ENCODE measurements at regions not wholly inside any gene's neighbourhood (a gene's known extent, or its start where the extent isn't known, plus 50 kb on each side); places are given as distances from the start of the nearest gene placed in this dataset.

DNA sequence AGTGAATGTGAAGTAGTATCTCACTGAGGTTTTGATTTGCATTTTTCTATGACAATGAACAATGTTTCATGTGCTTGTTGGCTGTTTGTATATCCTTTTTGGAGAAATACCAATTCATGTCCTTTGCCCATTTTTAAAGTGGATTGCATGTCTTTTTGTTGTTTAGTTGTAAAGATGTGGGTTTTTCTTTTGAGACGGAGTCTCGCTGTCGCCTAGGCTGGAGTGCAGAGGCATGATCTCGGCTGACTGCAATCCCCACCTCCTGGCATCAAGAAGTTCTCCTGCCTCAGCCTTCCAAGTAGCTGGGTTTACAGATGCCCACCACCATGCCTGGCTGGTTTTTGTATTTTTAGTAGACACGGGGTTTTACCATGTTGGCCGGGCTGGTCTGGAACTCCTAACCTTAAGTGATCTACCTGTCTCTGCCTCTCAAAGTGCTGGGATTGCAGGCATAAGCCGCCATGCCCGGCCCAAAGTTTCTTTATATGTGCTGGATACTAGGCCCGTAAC, 236.7 kb downstream of the MYCN start:
- no peak overlapping the region for H4K5ac ChIP-seq (ENCODE audit: insufficient read length, low read depth, low read length)
- DNase-seq (ENCODE audit: low read depth in 1 of 2, low spot score in 2 of 2): no peak
- no peaks in the 10 kb centered on the region for H3K36me3 ChIP-seq (ENCODE audit: control insufficient read depth in 2 of 4, insufficient read depth in 4 of 4, low read length in 3 of 4)
- H3K4me3 ChIP-seq (ENCODE audit: extremely low read depth in 1 of 4, insufficient read depth in 2 of 4, low read depth in 3 of 4, low read length in 4 of 4): no peak overlapping the region
- no peak overlapping the region for H3K56ac ChIP-seq (replicated peaks; ENCODE audit: insufficient read length, low read depth, low read length)
- no peak for FAIRE-seq
- no peaks in the 10 kb centered on the region for H3K79me2 ChIP-seq (ENCODE audit: control insufficient read depth in 1 of 2, insufficient read depth in 2 of 2, low read length in 2 of 2)
- no peaks in the 10 kb centered on the region for H3K27me3 ChIP-seq (replicated peaks in 1 of 4; ENCODE audit: control insufficient read depth in 3 of 4, extremely low read depth in 1 of 4, insufficient read depth in 3 of 4, low read length in 3 of 4)
- no peaks in the 10 kb centered on the region for H3K79me1 ChIP-seq (ENCODE audit: low read depth, low read length)
- no peak overlapping the region for H2AFZ ChIP-seq (ENCODE audit: low read length)
- no peak overlapping the region for H2BK20ac ChIP-seq (ENCODE audit: low read length)
- 92% methylated on average over 9 of the region's 9 CpGs; no CpG with 5 or more reads in 1 of the 2 experiments for WGBS, 2 experiments (ENCODE audit: extremely low coverage in 1 of 2, insufficient coverage in 1 of 2, insufficient read length in 1 of 2, insufficient replicate concordance in 2 of 2, low coverage in 1 of 2, low lambda C conversion rate in 2 of 2, missing lambda C conversion rate in 1 of 2)
- no peaks in the 10 kb centered on the region for H3K9me3 ChIP-seq (ENCODE audit: insufficient read depth in 2 of 2, low read depth in 1 of 2, low read length in 1 of 2)
- H2BK12ac ChIP-seq (ENCODE audit: low read depth, low read length): no peak overlapping the region
- no peak overlapping the region for H3K4ac ChIP-seq (replicated peaks; ENCODE audit: insufficient read length, low read depth, low read length)
- H2BK15ac ChIP-seq (ENCODE audit: low read length): no peak overlapping the region
- ChIA-PET CTCF (ENCODE audit: partially characterized antibody) (no interaction called here), POLR2A (ENCODE audit: partially characterized antibody) (no interaction called here)
- H4K8ac ChIP-seq (ENCODE audit: extremely low read depth, insufficient read depth, low read length): no peak overlapping the region
- H3K4me1 ChIP-seq (replicated peaks in 1 of 4; ENCODE audit: control insufficient read depth in 3 of 4, insufficient read depth in 4 of 4, low read length in 3 of 4): peaks cover 0 to 5% (median 0%) of the 10 kb centered on the region in 4 experiments; a peak in 2 of 7 replicates
- no peak overlapping the region for H3K18ac ChIP-seq (ENCODE audit: extremely low read depth, low read length)
- no peaks in the 10 kb centered on the region for H3K23me2 ChIP-seq (ENCODE audit: low read depth, low read length)
- no peak overlapping the region for H2BK5ac ChIP-seq (ENCODE audit: low read depth, low read length)
- no peak overlapping the region for H2BK120ac ChIP-seq (replicated peaks; ENCODE audit: low read depth, low read length)
- no peak overlapping the region for H2AK5ac ChIP-seq (ENCODE audit: low read depth, low read length)
- no peak overlapping the region for H3K27ac ChIP-seq (ENCODE audit: low read depth, low read length)
- H3K9ac ChIP-seq (replicated peaks in 1 of 4; ENCODE audit: extremely low read depth in 1 of 4, low read depth in 3 of 4, low read length in 3 of 4): no peak overlapping the region
- H3K14ac ChIP-seq (ENCODE audit: insufficient read length): no peak overlapping the region
- no peaks in the 10 kb centered on the region for H4K20me1 ChIP-seq (replicated peaks in 1 of 2; ENCODE audit: control insufficient read depth in 1 of 2, insufficient read depth in 2 of 2, low read length in 2 of 2)
- H4K91ac ChIP-seq (replicated peaks; ENCODE audit: insufficient read length, low read length): no peak overlapping the region
- H3K4me2 ChIP-seq (ENCODE audit: insufficient read depth in 1 of 2, low read depth in 2 of 2, low read length in 2 of 2): no peak overlapping the region
- H3K23ac ChIP-seq (ENCODE audit: insufficient read length): no peak overlapping the region
- TF ChIP-seq TAF1 (IDR thresholded peaks at IDR 0.05; ENCODE audit: low read depth, low read length) (no peak), SP1 (IDR thresholded peaks at IDR 0.05; ENCODE audit: low read depth, low read length) (no peak), POU5F1 (IDR thresholded peaks at IDR 0.05; ENCODE audit: low read depth, low read length) (no peak), SIN3A (conservative IDR thresholded peaks at IDR 0.05 in 1 of 2, IDR thresholded peaks at IDR 0.05 in 1 of 2; ENCODE audit: low read depth in 1 of 2, low read length in 2 of 2) (no peak), KDM4A (IDR thresholded peaks at IDR 0.05; ENCODE audit: low read depth, low read length, severe bottlenecking) (no peak), RBBP5 (IDR thresholded peaks at IDR 0.05; ENCODE audit: borderline replicate concordance, low read depth, low read length) (no peak), SAP30 (IDR thresholded peaks at IDR 0.05; ENCODE audit: insufficient read depth, insufficient replicate concordance, low read length) (no peak), SRF (IDR thresholded peaks at IDR 0.05; ENCODE audit: low read depth, low read length) (no peak), GTF2F1 (IDR thresholded peaks at IDR 0.05; ENCODE audit: borderline replicate concordance, low read depth, low read length) (no peak), CEBPB (IDR thresholded peaks at IDR 0.05; ENCODE audit: low read depth, low read length) (no peak), KDM5A (IDR thresholded peaks at IDR 0.05; ENCODE audit: low read length) (no peak), SIX5 (IDR thresholded peaks at IDR 0.05; ENCODE audit: low read depth, low read length) (no peak), POLR2A (IDR thresholded peaks at IDR 0.05; ENCODE audit: control extremely low read depth in 1 of 2, low read depth in 2 of 2, low read length in 2 of 2) (no peak), JUND (IDR thresholded peaks at IDR 0.05; ENCODE audit: low read length) (no peak)

All from H1 (cell line).